ENCODE measurements at regions not wholly inside any gene's neighbourhood (a gene's known extent, or its start where the extent isn't known, plus 50 kb on each side); places are given as distances from the start of the nearest gene placed in this dataset.

DNA sequence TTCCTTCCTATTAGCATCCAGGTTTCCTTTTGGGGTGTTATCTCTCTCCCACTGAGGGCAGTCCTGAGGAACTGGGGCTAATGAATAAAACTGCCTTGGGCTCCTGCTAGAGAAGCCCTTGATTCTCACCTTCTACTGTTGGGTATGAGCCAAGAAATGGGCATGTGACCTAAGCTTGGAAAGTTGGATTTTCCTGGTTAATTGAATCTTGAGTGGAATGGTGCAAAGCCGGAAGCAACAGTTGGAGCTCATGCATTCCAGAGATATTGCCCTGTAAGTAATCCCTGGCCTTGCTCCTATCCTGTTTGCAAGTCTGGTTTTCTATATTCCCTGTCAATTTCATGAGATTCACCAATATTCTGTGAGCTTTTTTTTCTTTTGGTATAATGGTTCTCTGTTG lies 158.5 kb upstream of the ELL2 start:
- peaks cover 3 to 52% of the 10 kb centered on the region in 2 donors for H3K4me1 ChIP-seq (ENCODE audit: control insufficient read depth in 1 of 2, low read depth in 2 of 2)
- H3K27me3 ChIP-seq (replicated peaks; ENCODE audit: insufficient read depth): no peaks in the 10 kb centered on the region
- no peaks in the 10 kb centered on the region for H3K9me3 ChIP-seq
- TF ChIP-seq, protein P1, sequence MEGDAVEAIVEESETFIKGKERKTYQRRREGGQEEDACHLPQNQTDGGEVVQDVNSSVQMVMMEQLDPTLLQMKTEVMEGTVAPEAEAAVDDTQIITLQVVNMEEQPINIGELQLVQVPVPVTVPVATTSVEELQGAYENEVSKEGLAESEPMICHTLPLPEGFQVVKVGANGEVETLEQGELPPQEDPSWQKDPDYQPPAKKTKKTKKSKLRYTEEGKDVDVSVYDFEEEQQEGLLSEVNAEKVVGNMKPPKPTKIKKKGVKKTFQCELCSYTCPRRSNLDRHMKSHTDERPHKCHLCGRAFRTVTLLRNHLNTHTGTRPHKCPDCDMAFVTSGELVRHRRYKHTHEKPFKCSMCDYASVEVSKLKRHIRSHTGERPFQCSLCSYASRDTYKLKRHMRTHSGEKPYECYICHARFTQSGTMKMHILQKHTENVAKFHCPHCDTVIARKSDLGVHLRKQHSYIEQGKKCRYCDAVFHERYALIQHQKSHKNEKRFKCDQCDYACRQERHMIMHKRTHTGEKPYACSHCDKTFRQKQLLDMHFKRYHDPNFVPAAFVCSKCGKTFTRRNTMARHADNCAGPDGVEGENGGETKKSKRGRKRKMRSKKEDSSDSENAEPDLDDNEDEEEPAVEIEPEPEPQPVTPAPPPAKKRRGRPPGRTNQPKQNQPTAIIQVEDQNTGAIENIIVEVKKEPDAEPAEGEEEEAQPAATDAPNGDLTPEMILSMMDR (IDR thresholded peaks at IDR 0.05): no peak
- H3K4me3 ChIP-seq: no peak overlapping the region
- H3K27ac ChIP-seq: no peak overlapping the region
- ATAC-seq (ENCODE audit: insufficient number of reproducible peaks, low FRiP score, low read depth) (no peak), DNase-seq (ENCODE audit: low spot score) (no peak)
- H3K36me3 ChIP-seq: no peaks in the 10 kb centered on the region

- TF ChIP-seq, protein P1 (IDR thresholded peaks at IDR 0.05): no peak
- H3K4me1 ChIP-seq (ENCODE audit: control insufficient read depth in 1 of 2, low read depth in 2 of 2): peaks cover 3 to 50% of the 10 kb centered on the region in 2 donors
- no peaks in the 10 kb centered on the region for H3K9me3 ChIP-seq
- DNase-seq (ENCODE audit: low spot score): no peak
- no peak overlapping the region for H3K27ac ChIP-seq
- no peaks in the 10 kb centered on the region for H3K27me3 ChIP-seq (replicated peaks; ENCODE audit: insufficient read depth)
- no peak for ATAC-seq (ENCODE audit: insufficient number of reproducible peaks, low FRiP score, low read depth)
- no peaks in the 10 kb centered on the region for H3K36me3 ChIP-seq
- no peak overlapping the region for H3K4me3 ChIP-seq
Observed at GRCh38 chr5:96117771-96118651, 156.4 kb upstream of the ELL2 start.

- Histone ChIP-seq H3K4me3 (no peak overlapping the region), H3K36me3 (no peaks in the 10 kb centered on the region), H3K27me3 (replicated peaks; ENCODE audit: insufficient read depth) (no peaks in the 10 kb centered on the region), H3K9me3 (no peaks in the 10 kb centered on the region), H3K4me1 (ENCODE audit: control insufficient read depth in 1 of 2, low read depth in 2 of 2) (peaks cover 3 to 38% of the 10 kb centered on the region in 2 donors), H3K27ac (no peak overlapping the region)
- DNase-seq (ENCODE audit: low spot score): no peak
- TF ChIP-seq, protein P1 (IDR thresholded peaks at IDR 0.05): no peak
- ATAC-seq (ENCODE audit: insufficient number of reproducible peaks, low FRiP score, low read depth): no peak
Observed at GRCh38 chr5:96115147-96115807, 153.6 kb upstream of the ELL2 start.

DNA sequence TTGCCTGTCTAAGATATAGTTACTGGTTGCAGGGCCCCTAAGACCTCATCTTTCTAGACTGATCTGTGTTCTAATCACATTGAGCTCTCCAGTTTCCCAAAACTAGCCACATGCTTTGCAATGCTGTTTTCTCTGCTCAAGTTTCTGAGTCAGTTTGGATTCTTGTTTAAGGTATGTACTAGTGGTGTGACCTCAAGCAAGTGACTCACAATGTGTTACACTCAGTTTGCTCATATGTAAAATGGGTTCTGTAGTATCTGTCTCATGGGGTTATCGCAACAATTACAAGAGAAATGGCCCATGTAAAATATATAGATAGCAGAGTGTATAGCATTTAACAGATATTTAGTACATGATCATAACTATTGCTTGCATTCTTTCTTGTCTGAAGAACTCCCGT lies 153.1 kb upstream of the ELL2 start:
- H3K36me3 ChIP-seq: no peaks in the 10 kb centered on the region
- peaks cover 3 to 38% of the 10 kb centered on the region in 2 donors for H3K4me1 ChIP-seq (ENCODE audit: control insufficient read depth in 1 of 2, low read depth in 2 of 2)
- H3K27me3 ChIP-seq (replicated peaks; ENCODE audit: insufficient read depth): no peaks in the 10 kb centered on the region
- no peak overlapping the region for H3K4me3 ChIP-seq
- no peaks in the 10 kb centered on the region for H3K9me3 ChIP-seq
- H3K27ac ChIP-seq: no peak overlapping the region
- ATAC-seq (ENCODE audit: insufficient number of reproducible peaks, low FRiP score, low read depth) (no peak), DNase-seq (ENCODE audit: low spot score) (no peak)
- TF ChIP-seq, protein P1 (IDR thresholded peaks at IDR 0.05): no peak

DNA sequence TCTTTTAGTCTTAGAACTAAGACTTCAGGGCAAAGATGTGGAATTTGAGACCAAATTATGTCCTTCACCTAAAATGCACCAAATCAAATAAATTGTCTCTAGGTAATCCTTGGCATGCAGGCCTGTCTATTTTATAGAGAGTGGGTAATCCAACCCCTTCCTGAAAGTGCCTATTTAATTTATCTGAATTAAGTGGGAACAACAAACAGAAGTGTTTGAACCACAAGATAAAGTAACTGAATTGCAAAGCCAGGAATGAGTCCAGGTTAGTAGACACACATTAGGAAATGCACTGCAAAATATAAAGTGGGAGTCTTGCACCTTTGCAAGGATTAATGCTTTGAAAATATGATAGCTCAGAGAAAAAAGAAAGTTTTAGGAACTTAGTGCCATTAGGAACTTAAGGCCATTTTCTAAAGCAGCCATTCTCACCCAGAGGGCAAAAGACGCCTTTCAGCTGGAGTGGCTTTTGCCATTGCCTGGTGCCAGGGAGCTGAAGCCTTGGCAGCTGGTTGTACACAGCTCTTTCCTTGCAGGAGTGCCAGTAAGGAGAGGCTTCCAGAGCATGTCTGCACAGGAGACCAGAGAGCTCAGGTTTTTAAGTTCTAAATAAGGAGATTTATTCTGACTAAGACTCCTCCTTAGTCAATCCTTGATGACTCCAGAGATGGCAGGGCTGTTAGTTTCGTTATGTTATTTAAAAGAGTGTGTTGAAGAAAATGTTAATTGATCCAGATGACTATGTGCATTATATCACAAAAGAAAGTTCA lies 151.7 kb upstream of the ELL2 start:
- no peaks in the 10 kb centered on the region for H3K9me3 ChIP-seq
- peaks cover 3 to 31% of the 10 kb centered on the region in 2 donors for H3K4me1 ChIP-seq (ENCODE audit: control insufficient read depth in 1 of 2, low read depth in 2 of 2)
- no peaks in the 10 kb centered on the region for H3K36me3 ChIP-seq
- TF ChIP-seq, protein P1 (IDR thresholded peaks at IDR 0.05): no peak
- no peaks in the 10 kb centered on the region for H3K27me3 ChIP-seq (replicated peaks; ENCODE audit: insufficient read depth)
- ATAC-seq (ENCODE audit: insufficient number of reproducible peaks, low FRiP score, low read depth): no peak
- H3K27ac ChIP-seq: no peak overlapping the region
- no peak for DNase-seq (ENCODE audit: low spot score)
- H3K4me3 ChIP-seq: no peak overlapping the region

All from thoracic aorta (tissue), 2 donors.